HUES48 (cell line): ENCODE measurements at regions not wholly inside any gene's neighbourhood (a gene's known extent, or its start where the extent isn't known, plus 50 kb on each side); places are given as distances from the start of the nearest gene placed in this dataset.

ENCODE experiments used
- H3K27ac ChIP-seq: one replicate; pipeline ENCODE4 v1.7.0; 2013; ENCODE audit warnings: low read depth, low read length, inconsistent platforms
- H3K27me3 ChIP-seq: 2 replicates; pipeline ENCODE4 v1.6.1; 2013; ENCODE audit warnings: mild to moderate bottlenecking, low read length; ENCODE audit not compliant: control insufficient read depth, insufficient read depth
- H3K36me3 ChIP-seq: 2 replicates; pipeline ENCODE4 v1.6.1; 2013; ENCODE audit warnings: low read length; ENCODE audit not compliant: control insufficient read depth, insufficient read depth
- H3K4me1 ChIP-seq: 2 replicates; pipeline ENCODE4 v1.6.1; 2013; ENCODE audit warnings: mild to moderate bottlenecking, low read length; ENCODE audit not compliant: control insufficient read depth, insufficient read depth
- H3K4me3 ChIP-seq: 2 replicates; pipeline ENCODE4 v1.5.1; 2013; ENCODE audit warnings: mild to moderate bottlenecking, low read depth, low read length
- H3K9ac ChIP-seq: 2 replicates; pipeline ENCODE4 v1.6.1; 2013; ENCODE audit warnings: mild to moderate bottlenecking, low read depth, low read length, moderate library complexity
- H3K9me3 ChIP-seq: 2 replicates; pipeline ENCODE4 v1.6.1; 2013; ENCODE audit warnings: low read length; ENCODE audit not compliant: control insufficient read depth, insufficient read depth

GRCh38 chr9:87085073-87085472 is 137.8 kb upstream of the GAS1 start:
- no peak overlapping the region for H3K4me3 ChIP-seq
- H3K36me3 ChIP-seq: no peaks in the 10 kb centered on the region
- no peak overlapping the region for H3K27ac ChIP-seq
- no peaks in the 10 kb centered on the region for H3K4me1 ChIP-seq
- H3K9ac ChIP-seq: no peak overlapping the region
- no peaks in the 10 kb centered on the region for H3K9me3 ChIP-seq
- H3K27me3 ChIP-seq: no peaks in the 10 kb centered on the region

- Histone ChIP-seq H3K4me3 (no peak overlapping the region), H3K4me1 (no peaks in the 10 kb centered on the region), H3K27me3 (no peaks in the 10 kb centered on the region), H3K36me3 (no peaks in the 10 kb centered on the region), H3K27ac (no peak overlapping the region), H3K9me3 (no peaks in the 10 kb centered on the region), H3K9ac (no peak overlapping the region)
Measured at GRCh38 chr9:87085521-87085920, 138.2 kb upstream of the GAS1 start.

DNA sequence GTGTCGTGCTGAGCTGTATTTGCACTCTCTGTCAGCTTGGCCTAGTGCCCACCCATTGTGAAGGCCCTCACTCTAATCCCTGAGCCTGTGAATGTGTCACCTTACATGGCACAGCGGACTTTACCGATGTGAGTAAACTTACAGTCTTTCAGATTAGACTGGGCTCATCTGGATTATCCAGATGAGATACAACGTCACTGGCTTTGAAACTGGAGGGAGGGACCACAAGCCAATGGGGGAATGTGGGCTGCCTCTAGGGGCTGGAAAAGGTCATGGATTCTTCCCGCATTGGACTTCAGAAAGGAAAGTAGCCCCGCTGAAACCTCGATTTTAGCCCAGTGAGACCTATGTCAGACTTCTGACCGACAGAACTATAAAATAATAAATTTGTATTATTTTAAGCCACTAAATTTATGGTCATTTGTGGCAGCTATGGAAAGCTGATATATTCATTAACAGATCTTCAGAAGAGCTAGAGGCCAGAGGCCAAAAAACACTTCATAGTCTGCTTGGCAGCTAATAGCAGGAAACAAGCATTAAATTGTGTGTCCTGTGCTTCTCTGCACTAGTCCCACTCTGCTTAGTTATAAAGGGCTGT is 139.0 kb upstream of the GAS1 start:
- Histone ChIP-seq H3K9ac (no peak overlapping the region), H3K27me3 (no peaks in the 10 kb centered on the region), H3K9me3 (no peaks in the 10 kb centered on the region), H3K4me3 (no peak overlapping the region), H3K27ac (no peak overlapping the region), H3K4me1 (no peaks in the 10 kb centered on the region), H3K36me3 (no peaks in the 10 kb centered on the region)

GRCh38 chr9:87087197-87087596 is 139.9 kb upstream of the GAS1 start:
- Histone ChIP-seq H3K27ac (no peak overlapping the region), H3K36me3 (no peaks in the 10 kb centered on the region), H3K4me3 (no peak overlapping the region), H3K27me3 (no peaks in the 10 kb centered on the region), H3K9me3 (no peaks in the 10 kb centered on the region), H3K4me1 (no peaks in the 10 kb centered on the region), H3K9ac (no peak overlapping the region)

DNA sequence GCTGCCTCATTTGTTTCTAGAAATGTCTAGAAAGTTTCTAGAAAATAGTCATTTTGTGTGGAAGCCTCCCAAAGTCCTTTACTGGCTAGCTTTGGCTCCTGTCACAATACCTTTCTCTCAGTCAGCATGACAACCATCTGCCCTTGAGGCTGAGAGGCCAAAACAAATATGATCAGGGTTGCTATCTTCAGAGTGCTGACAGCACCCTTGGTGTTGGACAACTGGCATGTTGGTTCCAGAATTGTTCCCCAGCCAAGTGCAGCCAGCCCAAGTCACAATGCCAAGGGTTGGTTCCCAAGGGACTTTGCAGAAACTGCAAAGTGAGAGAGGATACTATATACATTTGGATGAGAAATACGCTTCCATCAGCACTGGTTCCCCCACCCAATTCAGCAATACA is 140.9 kb upstream of the GAS1 start:
- Histone ChIP-seq H3K9ac (no peak overlapping the region), H3K9me3 (no peaks in the 10 kb centered on the region), H3K36me3 (no peaks in the 10 kb centered on the region), H3K4me1 (no peaks in the 10 kb centered on the region), H3K4me3 (no peak overlapping the region), H3K27me3 (no peaks in the 10 kb centered on the region), H3K27ac (no peak overlapping the region)

- H3K27ac ChIP-seq: no peak overlapping the region
- no peaks in the 10 kb centered on the region for H3K27me3 ChIP-seq
- H3K9ac ChIP-seq: no peak overlapping the region
- H3K36me3 ChIP-seq: no peaks in the 10 kb centered on the region
- no peaks in the 10 kb centered on the region for H3K9me3 ChIP-seq
- H3K4me3 ChIP-seq: no peak overlapping the region
- no peaks in the 10 kb centered on the region for H3K4me1 ChIP-seq
Measured at GRCh38 chr9:87088621-87089365, 141.5 kb upstream of the GAS1 start.

GRCh38 chr9:87089506-87089905 is 142.2 kb upstream of the GAS1 start:
- H3K4me1 ChIP-seq: no peaks in the 10 kb centered on the region
- H3K27me3 ChIP-seq: no peaks in the 10 kb centered on the region
- H3K4me3 ChIP-seq: no peak overlapping the region
- no peak overlapping the region for H3K9ac ChIP-seq
- no peaks in the 10 kb centered on the region for H3K9me3 ChIP-seq
- H3K36me3 ChIP-seq: no peaks in the 10 kb centered on the region
- no peak overlapping the region for H3K27ac ChIP-seq

DNA sequence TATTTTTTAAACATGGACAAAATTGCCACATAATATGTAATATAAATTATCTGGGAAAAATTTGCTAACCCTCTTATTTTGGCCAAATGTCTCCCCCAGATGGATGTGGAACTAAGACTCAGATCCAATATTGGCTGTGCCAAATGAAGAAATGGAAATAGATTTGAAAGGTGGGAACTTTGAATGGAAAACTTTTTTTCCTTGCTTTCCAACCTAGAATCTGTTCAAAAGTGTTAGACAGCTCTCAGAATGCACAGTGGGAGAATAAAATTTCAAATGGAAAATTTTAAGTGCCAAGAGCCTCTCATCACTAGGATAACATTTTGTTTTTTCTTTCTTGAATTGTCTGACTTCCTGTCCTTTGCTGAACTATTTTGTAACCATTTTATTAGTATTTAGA is 142.6 kb upstream of the GAS1 start:
- no peak overlapping the region for H3K4me3 ChIP-seq
- H3K9me3 ChIP-seq: no peaks in the 10 kb centered on the region
- H3K4me1 ChIP-seq: no peaks in the 10 kb centered on the region
- no peaks in the 10 kb centered on the region for H3K27me3 ChIP-seq
- no peak overlapping the region for H3K9ac ChIP-seq
- no peak overlapping the region for H3K27ac ChIP-seq
- no peaks in the 10 kb centered on the region for H3K36me3 ChIP-seq

DNA sequence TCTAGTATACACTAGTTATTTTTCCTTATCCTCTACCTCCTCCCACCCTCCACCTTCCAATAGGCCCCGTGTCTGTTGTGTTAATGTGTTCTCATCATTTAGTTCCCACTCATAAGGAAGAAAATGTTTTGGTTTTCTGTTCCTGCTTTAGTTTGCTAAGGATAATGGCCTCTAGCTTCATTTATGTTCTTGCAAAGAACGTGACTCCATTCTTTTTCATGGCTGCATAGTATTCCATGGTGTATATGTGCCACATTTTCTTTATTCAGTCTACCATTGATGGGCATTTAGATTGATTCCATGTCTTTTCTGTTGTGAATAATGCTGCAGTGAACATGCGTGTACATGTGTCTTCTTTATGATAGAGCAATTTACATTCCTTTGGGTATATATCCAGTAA is 146.5 kb upstream of the GAS1 start:
- H3K4me3 ChIP-seq: no peak overlapping the region
- no peaks in the 10 kb centered on the region for H3K36me3 ChIP-seq
- H3K4me1 ChIP-seq: no peaks in the 10 kb centered on the region
- H3K9me3 ChIP-seq: no peaks in the 10 kb centered on the region
- H3K9ac ChIP-seq: no peak overlapping the region
- H3K27me3 ChIP-seq: no peaks in the 10 kb centered on the region
- no peak overlapping the region for H3K27ac ChIP-seq

- Histone ChIP-seq H3K36me3 (no peaks in the 10 kb centered on the region), H3K4me1 (no peaks in the 10 kb centered on the region), H3K27ac (no peak overlapping the region), H3K4me3 (no peak overlapping the region), H3K9ac (no peak overlapping the region), H3K27me3 (no peaks in the 10 kb centered on the region), H3K9me3 (no peaks in the 10 kb centered on the region)
Measured at GRCh38 chr9:87095951-87096350, 148.6 kb upstream of the GAS1 start.

DNA sequence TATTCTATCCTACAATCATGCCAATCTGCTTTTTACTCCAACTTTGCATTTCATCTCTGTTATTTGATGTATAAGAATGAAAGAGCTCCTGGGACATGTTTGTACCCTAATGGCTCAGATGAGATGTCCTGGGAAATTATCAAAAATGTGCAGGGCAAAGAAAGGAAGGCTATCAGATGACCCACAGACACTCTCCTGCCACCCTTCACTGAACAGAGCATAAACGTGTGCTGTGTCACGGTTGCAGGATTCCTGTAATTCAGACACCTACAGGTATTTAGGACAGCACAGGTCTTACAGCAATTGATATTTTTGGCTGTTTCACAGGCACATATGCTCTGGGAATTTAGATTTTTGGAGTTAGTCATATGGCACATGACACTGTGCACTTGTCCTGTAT is 149.2 kb upstream of the GAS1 start:
- Histone ChIP-seq H3K9me3 (no peaks in the 10 kb centered on the region), H3K36me3 (no peaks in the 10 kb centered on the region), H3K27ac (no peak overlapping the region), H3K4me1 (no peaks in the 10 kb centered on the region), H3K27me3 (no peaks in the 10 kb centered on the region), H3K9ac (no peak overlapping the region), H3K4me3 (no peak overlapping the region)
